Endothelial cell of umbilical vein (primary cell): ENCODE measurements at regions not wholly inside any gene's neighbourhood (a gene's known extent, or its start where the extent isn't known, plus 50 kb on each side); places are given as distances from the start of the nearest gene placed in this dataset.

Source experiments
- EZH2 ChIP-seq: IDR thresholded peaks from 2 replicates; pipeline ENCODE4 v1.6.1; 2012; ENCODE audit warnings: borderline replicate concordance, low read depth, mild to moderate bottlenecking, moderate library complexity, low read length, inconsistent platforms; ENCODE audit not compliant: severe bottlenecking
- FOS ChIP-seq: IDR thresholded peaks from 2 replicates; pipeline ENCODE4 v1.6.1; 2011; ENCODE audit warnings: mild to moderate bottlenecking, low read length, moderate library complexity, borderline replicate concordance; ENCODE audit not compliant: insufficient read depth
- GATA2 ChIP-seq: IDR thresholded peaks from 2 replicates; pipeline ENCODE4 v1.7.0; 2011; ENCODE audit warnings: low read depth, mild to moderate bottlenecking, moderate library complexity, mixed read lengths, low read length; ENCODE audit not compliant: insufficient read length, insufficient read depth
- MYC ChIP-seq: IDR thresholded peaks from one replicate; pipeline ENCODE4 v1.6.1; 2011; ENCODE audit warnings: mild to moderate bottlenecking, low read depth, low read length
- POLR2A ChIP-seq: IDR thresholded peaks from 2 replicates; pipeline ENCODE4 v1.6.1; 2012; ENCODE audit warnings: low read depth, mild to moderate bottlenecking, control low read depth, low read length
- POLR2AphosphoS5 ChIP-seq: IDR thresholded peaks from 2 replicates; pipeline ENCODE4 v1.6.1; 2012; ENCODE audit warnings: low read depth, mild to moderate bottlenecking, control low read depth, low read length, moderate library complexity; ENCODE audit not compliant: insufficient read depth
- TF ChIP-seq, protein P1 (sequence below), 2 donors: IDR thresholded peaks; 1 replicate in 1 of 2; 2 replicates in 1 of 2; pipeline ENCODE4 v1.5.1; 2011; ENCODE audit warnings: low read length in 2 of 2, mild to moderate bottlenecking in 2 of 2, moderate library complexity in 2 of 2, control low read depth in 1 of 2, inconsistent platforms in 1 of 2, low read depth in 1 of 2; ENCODE audit not compliant: insufficient read depth in 1 of 2; ENCODE audit errors: extremely low read depth in 1 of 2
- TF ChIP-seq, protein P2 (sequence below): IDR thresholded peaks from 2 replicates; pipeline ENCODE4 v1.6.1; 2011; ENCODE audit not compliant: insufficient read depth, insufficient read length

DNA sequence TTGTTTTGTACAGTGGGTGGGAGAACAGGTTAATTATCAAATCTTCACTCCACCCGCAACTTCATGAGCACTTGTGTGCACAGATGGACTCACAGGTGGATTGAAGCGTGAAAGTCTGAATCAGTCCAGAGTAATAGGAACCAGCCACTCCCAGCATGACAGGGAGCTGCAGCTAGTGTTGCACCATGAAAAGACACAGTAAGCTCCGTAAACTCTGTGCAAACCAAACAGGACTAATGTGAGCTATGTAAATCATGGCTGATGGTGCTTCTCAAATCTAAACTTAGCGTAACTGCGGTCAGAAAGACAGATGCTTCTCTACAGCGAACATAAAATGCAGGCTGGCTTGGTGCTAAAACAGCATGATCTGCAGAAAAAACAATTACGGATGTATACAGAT, 114.4 kb downstream of the CENPF start:
- TF ChIP-seq, protein P1, sequence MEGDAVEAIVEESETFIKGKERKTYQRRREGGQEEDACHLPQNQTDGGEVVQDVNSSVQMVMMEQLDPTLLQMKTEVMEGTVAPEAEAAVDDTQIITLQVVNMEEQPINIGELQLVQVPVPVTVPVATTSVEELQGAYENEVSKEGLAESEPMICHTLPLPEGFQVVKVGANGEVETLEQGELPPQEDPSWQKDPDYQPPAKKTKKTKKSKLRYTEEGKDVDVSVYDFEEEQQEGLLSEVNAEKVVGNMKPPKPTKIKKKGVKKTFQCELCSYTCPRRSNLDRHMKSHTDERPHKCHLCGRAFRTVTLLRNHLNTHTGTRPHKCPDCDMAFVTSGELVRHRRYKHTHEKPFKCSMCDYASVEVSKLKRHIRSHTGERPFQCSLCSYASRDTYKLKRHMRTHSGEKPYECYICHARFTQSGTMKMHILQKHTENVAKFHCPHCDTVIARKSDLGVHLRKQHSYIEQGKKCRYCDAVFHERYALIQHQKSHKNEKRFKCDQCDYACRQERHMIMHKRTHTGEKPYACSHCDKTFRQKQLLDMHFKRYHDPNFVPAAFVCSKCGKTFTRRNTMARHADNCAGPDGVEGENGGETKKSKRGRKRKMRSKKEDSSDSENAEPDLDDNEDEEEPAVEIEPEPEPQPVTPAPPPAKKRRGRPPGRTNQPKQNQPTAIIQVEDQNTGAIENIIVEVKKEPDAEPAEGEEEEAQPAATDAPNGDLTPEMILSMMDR (IDR thresholded peaks at IDR 0.05; ENCODE audit: extremely low read depth in 1 of 2, insufficient read depth in 1 of 2, low read depth in 1 of 2, low read length in 2 of 2), result no peak
- TF ChIP-seq POLR2AphosphoS5 (no peak), POLR2A (no peak), EZH2 (no peak), FOS (no peak), MYC (no peak), GATA2 (no peak)
- TF ChIP-seq, protein P2, sequence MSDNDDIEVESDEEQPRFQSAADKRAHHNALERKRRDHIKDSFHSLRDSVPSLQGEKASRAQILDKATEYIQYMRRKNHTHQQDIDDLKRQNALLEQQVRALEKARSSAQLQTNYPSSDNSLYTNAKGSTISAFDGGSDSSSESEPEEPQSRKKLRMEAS, result no peak
